H1 (cell line): ENCODE measurements at regions not wholly inside any gene's neighbourhood (a gene's known extent, or its start where the extent isn't known, plus 50 kb on each side); places are given as distances from the start of the nearest gene placed in this dataset.

Source experiments
- SUZ12 ChIP-seq: fragments of 200-600 bp; sonication (generic); IDR thresholded peaks from 2 replicates; pipeline ENCODE4 v1.6.1; 2012; ENCODE audit warnings: mild to moderate bottlenecking, inconsistent platforms, low read length, moderate library complexity, mixed read lengths

- no peak for TF ChIP-seq SUZ12
Observed at GRCh38 chr5:93221773-93222172, 359.2 kb downstream of the NR2F1-AS1 start (continued).
